ENCODE measurements at regions not wholly inside any gene's neighbourhood (a gene's known extent, or its start where the extent isn't known, plus 50 kb on each side); places are given as distances from the start of the nearest gene placed in this dataset.

DNA sequence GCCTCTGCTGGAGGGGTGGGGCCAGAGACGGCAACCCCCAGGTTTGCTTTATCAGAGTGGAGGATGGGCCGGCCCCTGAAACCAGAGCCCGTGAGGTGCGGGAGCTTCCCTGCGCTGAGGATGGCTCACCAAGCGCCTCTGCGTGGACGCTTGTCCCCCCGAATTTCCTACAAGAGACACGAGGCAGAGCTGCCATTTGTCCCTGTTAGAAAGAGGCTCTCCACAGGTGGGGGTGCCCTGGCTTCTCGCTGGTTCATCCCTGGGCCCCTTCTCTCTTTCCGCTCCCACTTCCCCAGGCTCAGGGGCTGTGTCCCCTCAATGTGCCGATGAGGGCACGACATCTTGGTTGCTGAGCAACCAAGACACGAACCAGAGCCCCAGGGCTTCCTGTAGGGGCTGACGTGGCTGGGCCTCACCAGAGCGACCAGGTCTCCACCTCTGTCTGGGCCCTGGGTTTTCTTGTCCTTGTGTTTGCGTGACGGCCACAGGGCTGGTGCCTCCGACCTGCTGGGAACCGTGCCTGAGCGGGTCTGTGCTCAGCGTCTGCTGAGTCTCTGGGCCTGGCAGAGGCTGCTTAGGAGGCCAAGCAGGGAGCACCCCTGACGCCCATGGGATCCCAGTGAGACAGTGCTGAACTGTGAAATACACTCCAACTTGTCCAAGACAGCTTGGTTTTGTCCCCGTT, 119.6 kb upstream of the COL5A1 start:
- TF ChIP-seq POLR2A (IDR thresholded peaks at IDR 0.05) (no peak), CTCF (IDR thresholded peaks at IDR 0.05) (no peak)

Data from thyroid gland (tissue), 4 donors.